GM13976 (cell line): ENCODE measurements at regions not wholly inside any gene's neighbourhood (a gene's known extent, or its start where the extent isn't known, plus 50 kb on each side); places are given as distances from the start of the nearest gene placed in this dataset.

ENCODE experiments used
- DNase-seq: peaks from one replicate; pipeline ENCODE4 v3.0.0; 2012; ENCODE audit warnings: low spot score
- CTCF ChIP-seq: IDR thresholded peaks from 2 replicates; pipeline ENCODE4 v1.5.1; 2012; ENCODE audit warnings: borderline replicate concordance, mild to moderate bottlenecking; ENCODE audit not compliant: insufficient read depth; ENCODE audit errors: extremely low read depth, missing control alignments, control extremely low read depth
- in situ Hi-C: fragments of 300-500 bp; cut with MboI; formaldehyde crosslinking; loops from one replicate; pipeline ENCODE4 v1.12.0; 2022; ENCODE audit warnings: low sequenced_read_pairs, mixed read lengths, inconsistent platforms; ENCODE audit not compliant: unreplicated experiment

- in situ Hi-C loops = no loop called here
- no peak for TF ChIP-seq CTCF
- no peak for DNase-seq
These were observed 170.9 kb upstream of the INHBA start for GRCh38 chr7:41873741-41874140.

GRCh38 chr7:41872966-41873365, 170.1 kb upstream of the INHBA start:
- in situ Hi-C loops = no loop called here
- no peak for TF ChIP-seq CTCF
- DNase-seq = no peak

GRCh38 chr7:41870461-41871138, 167.7 kb upstream of the INHBA start:
- TF ChIP-seq CTCF = no peak
- in situ Hi-C loops = no loop called here
- DNase-seq = no peak

- in situ Hi-C loops = no loop called here
- DNase-seq = no peak
- TF ChIP-seq CTCF = no peak
These were observed 167.1 kb upstream of the INHBA start for GRCh38 chr7:41869997-41870396.

- TF ChIP-seq CTCF = no peak
- in situ Hi-C loops = no loop called here
- DNase-seq = no peak
These were observed 166.7 kb upstream of the INHBA start for GRCh38 chr7:41869596-41869995.

GRCh38 chr7:41869091-41869490, 166.2 kb upstream of the INHBA start:
- no peak for TF ChIP-seq CTCF
- no peak for DNase-seq
- in situ Hi-C loops = no loop called here
